Tibial nerve (tissue), 3 donors: ENCODE measurements at regions not wholly inside any gene's neighbourhood (a gene's known extent, or its start where the extent isn't known, plus 50 kb on each side); places are given as distances from the start of the nearest gene placed in this dataset.

Experiments
- POLR2A ChIP-seq, 2 donors: fragments of 450-650 bp; IDR thresholded peaks; one replicate each; pipeline ENCODE4 v1.6.1; 2017; ENCODE audit warnings: antibody characterized with exemption in 2 of 2, mild to moderate bottlenecking in 2 of 2, moderate library complexity in 2 of 2
- TF ChIP-seq, protein P1 (sequence below), 5 experiments: fragments of 200-600 bp in 3 of 5; fragments of 450-650 bp in 2 of 5; sonication (generic) in 3 of 5; IDR thresholded peaks; one replicate each; pipeline ENCODE4 v1.5.1; 2016 to 2019; ENCODE audit warnings: antibody characterized with exemption in 5 of 5, mild to moderate bottlenecking in 3 of 5, moderate library complexity in 2 of 5

GRCh38 chr3:102074946-102075345 is 225.6 kb downstream of the NFKBIZ start:
- TF ChIP-seq, protein P1, sequence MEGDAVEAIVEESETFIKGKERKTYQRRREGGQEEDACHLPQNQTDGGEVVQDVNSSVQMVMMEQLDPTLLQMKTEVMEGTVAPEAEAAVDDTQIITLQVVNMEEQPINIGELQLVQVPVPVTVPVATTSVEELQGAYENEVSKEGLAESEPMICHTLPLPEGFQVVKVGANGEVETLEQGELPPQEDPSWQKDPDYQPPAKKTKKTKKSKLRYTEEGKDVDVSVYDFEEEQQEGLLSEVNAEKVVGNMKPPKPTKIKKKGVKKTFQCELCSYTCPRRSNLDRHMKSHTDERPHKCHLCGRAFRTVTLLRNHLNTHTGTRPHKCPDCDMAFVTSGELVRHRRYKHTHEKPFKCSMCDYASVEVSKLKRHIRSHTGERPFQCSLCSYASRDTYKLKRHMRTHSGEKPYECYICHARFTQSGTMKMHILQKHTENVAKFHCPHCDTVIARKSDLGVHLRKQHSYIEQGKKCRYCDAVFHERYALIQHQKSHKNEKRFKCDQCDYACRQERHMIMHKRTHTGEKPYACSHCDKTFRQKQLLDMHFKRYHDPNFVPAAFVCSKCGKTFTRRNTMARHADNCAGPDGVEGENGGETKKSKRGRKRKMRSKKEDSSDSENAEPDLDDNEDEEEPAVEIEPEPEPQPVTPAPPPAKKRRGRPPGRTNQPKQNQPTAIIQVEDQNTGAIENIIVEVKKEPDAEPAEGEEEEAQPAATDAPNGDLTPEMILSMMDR (IDR thresholded peaks at IDR 0.05): no peak
- no peak for TF ChIP-seq POLR2A (IDR thresholded peaks at IDR 0.05)
